ENCODE measurements at regions not wholly inside any gene's neighbourhood (a gene's known extent, or its start where the extent isn't known, plus 50 kb on each side); places are given as distances from the start of the nearest gene placed in this dataset.

GRCh38 chr6:23435798-23436197 lies 690.2 kb upstream of the NRSN1 start:
- TF ChIP-seq EZH2 (IDR thresholded peaks at IDR 0.05) (no peak), FOXP2 (optimal IDR thresholded peaks at IDR 0.05; ENCODE audit: control extremely low read depth, extremely low read length, insufficient read depth) (no peak), POLR2AphosphoS5 (IDR thresholded peaks at IDR 0.05; ENCODE audit: borderline replicate concordance, low read depth, low read length) (no peak)
